Hepatocyte (in vitro differentiated cells): ENCODE measurements at regions not wholly inside any gene's neighbourhood (a gene's known extent, or its start where the extent isn't known, plus 50 kb on each side); places are given as distances from the start of the nearest gene placed in this dataset.

ENCODE experiments used
- DNase-seq: peaks from one replicate; pipeline ENCODE4 v3.0.0-alpha.2; 2016; ENCODE audit warnings: low spot score
- H2AFZ ChIP-seq: fragments of 200-600 bp; sonication (generic); 2 replicates; pipeline ENCODE4 v1.6.0; 2016; ENCODE audit warnings: antibody characterized with exemption, mild to moderate bottlenecking
- H3K27ac ChIP-seq: fragments of 200-600 bp; sonication (generic); 2 replicates; pipeline ENCODE4 v1.5.1; 2016; ENCODE audit warnings: mild to moderate bottlenecking
- H3K27me3 ChIP-seq: fragments of 200-600 bp; sonication (generic); 2 replicates; pipeline ENCODE4 v1.6.1; 2016
- H3K36me3 ChIP-seq: fragments of 200-600 bp; sonication (generic); replicated peaks from 2 replicates; pipeline ENCODE4 v1.5.1; 2016; ENCODE audit warnings: low read depth; ENCODE audit not compliant: insufficient read depth
- H3K4me1 ChIP-seq: fragments of 200-600 bp; sonication (generic); 2 replicates; pipeline ENCODE4 v1.5.1; 2016; ENCODE audit warnings: mild to moderate bottlenecking, moderate library complexity; ENCODE audit not compliant: insufficient read depth
- H3K4me2 ChIP-seq: fragments of 200-600 bp; sonication (generic); 2 replicates; pipeline ENCODE4 v1.6.0; 2016
- H3K4me3 ChIP-seq: fragments of 200-600 bp; sonication (generic); 2 replicates; pipeline ENCODE4 v1.5.1; 2016; ENCODE audit warnings: mild to moderate bottlenecking
- H3K79me2 ChIP-seq: fragments of 200-600 bp; sonication (generic); 2 replicates; pipeline ENCODE4 v1.6.0; 2017; ENCODE audit warnings: mild to moderate bottlenecking
- H3K9me2 ChIP-seq: fragments of 200-600 bp; sonication (generic); replicated peaks from 2 replicates; pipeline ENCODE4 v1.6.0; 2017; ENCODE audit warnings: mild to moderate bottlenecking; ENCODE audit not compliant: insufficient read depth
- H3K9me3 ChIP-seq: fragments of 200-600 bp; sonication (generic); 2 replicates; pipeline ENCODE4 v1.5.1; 2016; ENCODE audit warnings: low read depth, mild to moderate bottlenecking
- H4K20me1 ChIP-seq: fragments of 200-600 bp; sonication (generic); 2 replicates; pipeline ENCODE4 v1.6.0; 2016; ENCODE audit warnings: mild to moderate bottlenecking; ENCODE audit not compliant: insufficient read depth, poor library complexity, severe bottlenecking
- CTCF ChIP-seq: fragments of 200-600 bp; sonication (generic); IDR thresholded peaks from 2 replicates; pipeline ENCODE4 v1.5.1; 2016; ENCODE audit warnings: antibody characterized with exemption, mild to moderate bottlenecking; ENCODE audit not compliant: poor library complexity
- EZH2 ChIP-seq: fragments of 200-600 bp; sonication (generic); IDR thresholded peaks from 2 replicates; pipeline ENCODE4 v1.6.1; 2016; ENCODE audit warnings: antibody characterized with exemption, mild to moderate bottlenecking, borderline replicate concordance
- EZH2phosphoT487 ChIP-seq: fragments of 200-600 bp; sonication (generic); IDR thresholded peaks from one replicate; pipeline ENCODE4 v1.6.1; 2018; ENCODE audit warnings: antibody characterized with exemption, mild to moderate bottlenecking, low read depth, moderate library complexity; ENCODE audit not compliant: unreplicated experiment, severe bottlenecking
- WGBS: methylation state at CpG from one replicate; pipeline ENCODE4 v1.1.6; 2016; ENCODE audit warnings: low lambda C conversion rate; ENCODE audit errors: missing lambda C conversion rate; 5-methylcytosine and 5-hydroxymethylcytosine counted together

GRCh38 chr9:22332202-22332601 lies 114.4 kb upstream of the DMRTA1 start:
- WGBS, result 77% methylated on average over 1 of the region's 1 CpG
- TF ChIP-seq EZH2 (no peak), EZH2phosphoT487 (no peak), CTCF (no peak)
- Histone ChIP-seq H3K9me3 (no peaks in the 10 kb centered on the region), H3K4me2 (no peak overlapping the region), H3K4me3 (no peak overlapping the region), H4K20me1 (no peaks in the 10 kb centered on the region), H2AFZ (no peak overlapping the region), H3K4me1 (no peaks in the 10 kb centered on the region), H3K36me3 (no peaks in the 10 kb centered on the region), H3K27ac (no peak overlapping the region), H3K79me2 (no peaks in the 10 kb centered on the region), H3K27me3 (no peaks in the 10 kb centered on the region), H3K9me2 (no peaks in the 10 kb centered on the region)
- DNase-seq, result no peak

- Histone ChIP-seq H3K4me2 (no peak overlapping the region), H3K27ac (no peak overlapping the region), H3K9me2 (no peaks in the 10 kb centered on the region), H2AFZ (no peak overlapping the region), H3K79me2 (no peaks in the 10 kb centered on the region), H3K4me3 (no peak overlapping the region), H3K27me3 (no peaks in the 10 kb centered on the region), H3K9me3 (no peaks in the 10 kb centered on the region), H3K4me1 (no peaks in the 10 kb centered on the region), H4K20me1 (no peaks in the 10 kb centered on the region), H3K36me3 (no peaks in the 10 kb centered on the region)
- 71% methylated on average over 1 of the region's 1 CpG for WGBS
- DNase-seq, result no peak
- TF ChIP-seq EZH2phosphoT487 (no peak), CTCF (no peak), EZH2 (no peak)
Measured at GRCh38 chr9:22337261-22337660, 109.4 kb upstream of the DMRTA1 start.

GRCh38 chr9:22342491-22343217 lies 104.0 kb upstream of the DMRTA1 start:
- Histone ChIP-seq H2AFZ (no peak overlapping the region), H3K4me3 (no peak overlapping the region), H4K20me1 (no peaks in the 10 kb centered on the region), H3K9me2 (no peaks in the 10 kb centered on the region), H3K4me2 (no peak overlapping the region), H3K27me3 (no peaks in the 10 kb centered on the region), H3K9me3 (no peaks in the 10 kb centered on the region), H3K27ac (no peak overlapping the region), H3K79me2 (no peaks in the 10 kb centered on the region), H3K4me1 (no peaks in the 10 kb centered on the region), H3K36me3 (no peaks in the 10 kb centered on the region)
- DNase-seq, result no peak
- 19% methylated on average over 3 of the region's 3 CpGs for WGBS
- TF ChIP-seq EZH2 (no peak), EZH2phosphoT487 (no peak), CTCF (no peak)
